ENCODE measurements at regions not wholly inside any gene's neighbourhood (a gene's known extent, or its start where the extent isn't known, plus 50 kb on each side); places are given as distances from the start of the nearest gene placed in this dataset.
A peak's percentile ranks its signal among the peaks of the same experiment; 100 is the strongest.

DNA sequence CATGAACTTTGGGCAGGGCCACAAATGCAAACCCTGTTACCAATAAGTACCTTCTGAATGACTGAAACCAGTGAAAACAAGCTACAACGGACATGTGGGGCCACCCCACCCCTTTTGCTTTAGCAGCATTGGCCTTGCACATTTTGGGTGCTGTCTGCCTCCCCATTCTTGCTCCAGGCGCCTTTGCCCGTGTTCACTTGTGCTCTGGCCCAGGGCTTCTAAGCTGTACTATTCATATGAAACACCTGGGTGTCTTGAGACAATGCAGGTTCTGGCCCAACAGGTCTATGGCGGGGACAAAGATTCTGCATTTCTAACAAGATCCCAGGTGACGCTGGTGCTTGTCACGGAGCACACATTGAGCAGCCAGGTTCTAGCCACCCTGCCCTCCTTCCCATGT is 96.5 kb upstream of the SDK1 start:
- intact Hi-C loops (cut with micrococcal nuclease; ENCODE audit: unreplicated experiment): loop anchor here (5.0 kb wide), 1 partner anchor 117 kb away; no protein-coding TSS in a partner anchor
- H3K9me3 ChIP-seq: no peaks in the 10 kb centered on the region
- TF ChIP-seq, protein P1, sequence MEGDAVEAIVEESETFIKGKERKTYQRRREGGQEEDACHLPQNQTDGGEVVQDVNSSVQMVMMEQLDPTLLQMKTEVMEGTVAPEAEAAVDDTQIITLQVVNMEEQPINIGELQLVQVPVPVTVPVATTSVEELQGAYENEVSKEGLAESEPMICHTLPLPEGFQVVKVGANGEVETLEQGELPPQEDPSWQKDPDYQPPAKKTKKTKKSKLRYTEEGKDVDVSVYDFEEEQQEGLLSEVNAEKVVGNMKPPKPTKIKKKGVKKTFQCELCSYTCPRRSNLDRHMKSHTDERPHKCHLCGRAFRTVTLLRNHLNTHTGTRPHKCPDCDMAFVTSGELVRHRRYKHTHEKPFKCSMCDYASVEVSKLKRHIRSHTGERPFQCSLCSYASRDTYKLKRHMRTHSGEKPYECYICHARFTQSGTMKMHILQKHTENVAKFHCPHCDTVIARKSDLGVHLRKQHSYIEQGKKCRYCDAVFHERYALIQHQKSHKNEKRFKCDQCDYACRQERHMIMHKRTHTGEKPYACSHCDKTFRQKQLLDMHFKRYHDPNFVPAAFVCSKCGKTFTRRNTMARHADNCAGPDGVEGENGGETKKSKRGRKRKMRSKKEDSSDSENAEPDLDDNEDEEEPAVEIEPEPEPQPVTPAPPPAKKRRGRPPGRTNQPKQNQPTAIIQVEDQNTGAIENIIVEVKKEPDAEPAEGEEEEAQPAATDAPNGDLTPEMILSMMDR (IDR thresholded peaks at IDR 0.05; ENCODE audit: insufficient read depth in 1 of 2, low read depth in 1 of 2, low read length in 1 of 2, severe bottlenecking in 1 of 2, unreplicated experiment in 1 of 2): no peak
- Mint-ChIP-seq H3K27ac (ENCODE audit: unreplicated experiment) (no peak overlapping the region), H3K36me3 (ENCODE audit: insufficient read depth, unreplicated experiment) (no peaks in the 10 kb centered on the region), H3K9me3 (ENCODE audit: unreplicated experiment) (peaks cover 4% of the 10 kb centered on the region), H3K27me3 (ENCODE audit: insufficient read depth, unreplicated experiment) (no peaks in the 10 kb centered on the region), H3K4me3 (ENCODE audit: unreplicated experiment) (no peak overlapping the region), H3K4me1 (ENCODE audit: low read depth, unreplicated experiment) (peaks cover 7% of the 10 kb centered on the region)
- POLR2A ChIA-PET: no interaction called here
- H3K4me3 ChIP-seq (ENCODE audit: low read depth, low read length): no peak overlapping the region
- 0 out of 2 replicates have a peak, but pooled peaks cover 12% of the 10 kb centered on the region for H3K4me1 ChIP-seq
- H3K36me3 ChIP-seq (ENCODE audit: control insufficient read depth, insufficient read depth, low read length): no peaks in the 10 kb centered on the region
- CTCF ChIA-PET: no interaction called here
- BruUV-seq (replicated peaks): no TSS peak
- peak in 1 of 2 experiments; percentile 7 for DNase-seq
- no peaks in the 10 kb centered on the region for H3K27me3 ChIP-seq (replicated peaks; ENCODE audit: control insufficient read depth, insufficient read depth, low read length)

DNA sequence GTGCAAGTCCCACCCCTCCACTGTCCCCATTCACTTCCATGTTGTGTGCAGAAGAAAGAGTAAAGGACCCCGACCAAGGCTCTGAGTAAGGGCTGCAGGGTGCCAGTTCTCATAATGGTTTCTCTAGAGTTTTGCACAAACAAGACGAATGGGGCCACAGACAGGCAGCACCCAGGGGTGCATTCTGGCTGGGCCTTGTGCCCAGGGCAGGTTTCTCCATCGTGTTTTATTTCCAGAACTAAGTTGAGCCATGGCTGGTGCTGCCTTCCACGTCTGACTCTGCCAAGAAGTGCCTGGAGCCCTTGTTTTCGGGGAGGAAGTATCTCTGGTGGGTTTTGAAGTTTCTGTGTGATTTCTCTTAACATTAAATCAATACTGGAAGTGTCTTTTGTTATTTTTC is 95.0 kb upstream of the SDK1 start:
- no peak overlapping the region for H3K4me3 ChIP-seq (ENCODE audit: low read depth, low read length)
- POLR2A ChIA-PET: no interaction called here
- H3K9me3 Mint-ChIP-seq (ENCODE audit: unreplicated experiment): no peaks in the 10 kb centered on the region
- H3K4me3 Mint-ChIP-seq (ENCODE audit: unreplicated experiment): no peak overlapping the region
- intact Hi-C loops (cut with micrococcal nuclease; ENCODE audit: unreplicated experiment): no loop called here
- no peaks in the 10 kb centered on the region for H3K36me3 ChIP-seq (ENCODE audit: control insufficient read depth, insufficient read depth, low read length)
- H3K27me3 Mint-ChIP-seq (ENCODE audit: insufficient read depth, unreplicated experiment): no peaks in the 10 kb centered on the region
- peaks cover 7% of the 10 kb centered on the region for H3K4me1 Mint-ChIP-seq (ENCODE audit: low read depth, unreplicated experiment)
- TF ChIP-seq, protein P1 (IDR thresholded peaks at IDR 0.05; ENCODE audit: insufficient read depth in 1 of 2, low read depth in 1 of 2, low read length in 1 of 2, severe bottlenecking in 1 of 2, unreplicated experiment in 1 of 2): no peak
- H3K36me3 Mint-ChIP-seq (ENCODE audit: insufficient read depth, unreplicated experiment): no peaks in the 10 kb centered on the region
- no peaks in the 10 kb centered on the region for H3K9me3 ChIP-seq
- CTCF ChIA-PET: no interaction called here
- peak in 1 of 2 experiments; percentile 9 for DNase-seq
- H3K27ac Mint-ChIP-seq (ENCODE audit: unreplicated experiment): no peak overlapping the region
- no TSS peak for BruUV-seq (replicated peaks)
- H3K27me3 ChIP-seq (replicated peaks; ENCODE audit: control insufficient read depth, insufficient read depth, low read length): no peaks in the 10 kb centered on the region
- 0 out of 2 replicates have a peak, but pooled peaks cover 8% of the 10 kb centered on the region for H3K4me1 ChIP-seq

GRCh38 chr7:3206771-3207191 is 94.3 kb upstream of the SDK1 start:
- Mint-ChIP-seq H3K4me1 (ENCODE audit: low read depth, unreplicated experiment) (peaks cover 7% of the 10 kb centered on the region), H3K27ac (ENCODE audit: unreplicated experiment) (no peak overlapping the region), H3K36me3 (ENCODE audit: insufficient read depth, unreplicated experiment) (no peaks in the 10 kb centered on the region), H3K4me3 (ENCODE audit: unreplicated experiment) (no peak overlapping the region), H3K9me3 (ENCODE audit: unreplicated experiment) (no peaks in the 10 kb centered on the region), H3K27me3 (ENCODE audit: insufficient read depth, unreplicated experiment) (no peaks in the 10 kb centered on the region)
- ChIA-PET POLR2A (no interaction called here), CTCF (no interaction called here)
- H3K36me3 ChIP-seq (ENCODE audit: control insufficient read depth, insufficient read depth, low read length): no peaks in the 10 kb centered on the region
- H3K27me3 ChIP-seq (replicated peaks; ENCODE audit: control insufficient read depth, insufficient read depth, low read length): no peaks in the 10 kb centered on the region
- no peaks in the 10 kb centered on the region for H3K9me3 ChIP-seq
- DNase-seq: no peak
- no TSS peak for BruUV-seq (replicated peaks)
- no peak overlapping the region for H3K4me3 ChIP-seq (ENCODE audit: low read depth, low read length)
- 0 out of 2 replicates have a peak, but pooled peaks cover 4% of the 10 kb centered on the region for H3K4me1 ChIP-seq
- intact Hi-C loops (cut with micrococcal nuclease; ENCODE audit: unreplicated experiment): no loop called here
- TF ChIP-seq, protein P1 (IDR thresholded peaks at IDR 0.05; ENCODE audit: insufficient read depth in 1 of 2, low read depth in 1 of 2, low read length in 1 of 2, severe bottlenecking in 1 of 2, unreplicated experiment in 1 of 2): no peak
